ENCODE measurements at regions not wholly inside any gene's neighbourhood (a gene's known extent, or its start where the extent isn't known, plus 50 kb on each side); places are given as distances from the start of the nearest gene placed in this dataset.
"Not testable (repeated sequence)": the region's sequence is repeated elsewhere in the genome, so short reads cannot be mapped to it uniquely, and the experiment has no call there.

DNA sequence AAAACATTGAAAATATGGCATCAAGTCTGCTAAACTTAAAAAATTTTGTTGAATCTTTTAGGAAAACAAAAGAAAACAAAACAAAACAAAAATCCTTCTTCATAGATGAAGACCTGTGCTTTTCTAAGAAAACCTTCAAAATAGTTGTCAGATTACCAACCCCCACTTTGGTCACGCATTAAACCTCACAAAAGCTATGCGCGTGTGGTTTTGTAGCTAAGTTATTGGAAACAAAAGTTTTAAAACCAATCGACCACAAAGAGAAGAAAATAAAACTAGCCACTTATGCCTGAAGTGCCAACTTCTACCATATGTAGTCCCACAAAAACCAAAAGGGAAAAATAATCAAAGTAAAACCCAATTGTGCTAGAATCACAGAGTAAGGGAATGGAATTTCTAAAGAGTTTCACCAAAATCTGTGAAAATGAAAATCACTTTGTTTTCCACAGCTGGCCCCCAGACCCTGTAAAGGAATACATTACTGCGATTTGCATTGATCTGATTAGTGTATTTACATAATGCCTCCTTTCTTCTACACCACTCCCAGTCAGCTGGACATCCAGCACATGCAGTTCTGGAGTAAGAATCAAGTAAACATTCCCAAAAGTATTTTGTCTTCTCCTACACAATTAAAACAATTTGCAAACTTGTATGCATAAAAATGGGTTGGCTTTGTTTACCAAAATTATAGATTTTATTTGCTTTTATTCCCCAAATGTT is 330.1 kb upstream of the DKK2 start:
- WGBS, 2 donors: 71 to 77% methylated on average over 5 of the region's 5 CpGs
- intact Hi-C loops (cut with DNase I): no loop called here
- Histone ChIP-seq H3K4me1 (ENCODE audit: control insufficient read depth in 1 of 2, insufficient read depth in 2 of 2, low read length in 2 of 2) (no peaks in the 10 kb centered on the region), H3K27me3 (ENCODE audit: control insufficient read depth in 1 of 2, insufficient read depth in 2 of 2, low read length in 1 of 2) (no peaks in the 10 kb centered on the region), H3K36me3 (ENCODE audit: control insufficient read depth in 1 of 2, insufficient read depth in 2 of 2, low read length in 1 of 2) (no peaks in the 10 kb centered on the region), H3K9me3 (ENCODE audit: control insufficient read depth, low read length) (no peaks in the 10 kb centered on the region), H3K4me3 (ENCODE audit: low read length in 2 of 2) (no peak overlapping the region), H3K27ac (ENCODE audit: low read depth in 1 of 2, low read length in 2 of 2) (no peak overlapping the region)
- DNase-seq: no peak
- ATAC-seq (ENCODE audit: low FRiP score): no peak

DNA sequence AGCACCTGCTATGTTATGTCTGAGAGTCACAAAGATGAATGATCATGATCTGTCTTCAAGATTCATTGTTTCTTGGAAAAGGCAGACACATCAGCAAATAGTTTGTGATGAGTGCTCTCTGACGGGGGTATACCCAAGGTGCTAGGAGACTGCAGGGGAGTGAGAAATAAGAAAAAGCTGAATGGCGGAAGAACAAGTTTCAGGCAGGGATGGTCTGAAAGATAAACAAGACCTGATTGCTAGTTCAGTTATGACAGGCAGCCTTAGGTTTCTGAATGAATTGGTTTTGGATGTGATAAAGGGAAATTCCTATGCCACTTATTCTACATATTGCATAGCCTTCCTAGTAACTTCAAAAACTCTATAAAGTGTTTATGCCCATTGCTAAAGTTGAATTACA is 327.0 kb upstream of the DKK2 start:
- Histone ChIP-seq H3K27ac (ENCODE audit: low read depth in 1 of 2, low read length in 2 of 2) (no peak overlapping the region), H3K9me3 (ENCODE audit: control insufficient read depth, low read length) (no peaks in the 10 kb centered on the region), H3K27me3 (ENCODE audit: control insufficient read depth in 1 of 2, insufficient read depth in 2 of 2, low read length in 1 of 2) (no peaks in the 10 kb centered on the region), H3K36me3 (ENCODE audit: control insufficient read depth in 1 of 2, insufficient read depth in 2 of 2, low read length in 1 of 2) (no peaks in the 10 kb centered on the region), H3K4me3 (ENCODE audit: low read length in 2 of 2) (no peak overlapping the region), H3K4me1 (ENCODE audit: control insufficient read depth in 1 of 2, insufficient read depth in 2 of 2, low read length in 2 of 2) (no peaks in the 10 kb centered on the region)
- WGBS, 2 donors: 40 to 87% methylated on average over 2 of the region's 2 CpGs
- no peak for DNase-seq
- intact Hi-C loops (cut with DNase I): no loop called here
- no peak for ATAC-seq (ENCODE audit: low FRiP score)

DNA sequence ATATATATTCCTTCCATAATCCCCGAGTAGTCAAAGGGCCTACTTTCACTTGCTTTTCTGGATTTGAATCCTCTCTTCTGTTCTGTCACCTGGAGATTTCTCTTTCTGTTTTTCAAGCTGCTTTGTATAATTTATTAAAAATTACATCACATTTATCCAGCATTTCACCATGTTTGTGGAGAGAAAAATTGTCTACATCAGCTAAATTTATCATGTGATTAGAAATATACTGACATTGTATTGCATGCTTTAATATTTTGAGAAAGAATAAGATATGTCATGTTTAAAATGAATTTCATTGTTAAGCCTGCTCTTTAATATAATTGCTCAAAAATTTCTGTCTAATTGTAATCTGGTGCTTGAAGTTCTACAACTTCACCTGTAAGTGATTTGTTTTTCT is 323.1 kb upstream of the DKK2 start:
- Histone ChIP-seq H3K36me3 (ENCODE audit: control insufficient read depth in 1 of 2, insufficient read depth in 2 of 2, low read length in 1 of 2) (no peaks in the 10 kb centered on the region), H3K4me3 (ENCODE audit: low read length in 2 of 2) (no peak overlapping the region), H3K4me1 (ENCODE audit: control insufficient read depth in 1 of 2, insufficient read depth in 2 of 2, low read length in 2 of 2) (no peaks in the 10 kb centered on the region), H3K27ac (ENCODE audit: low read depth in 1 of 2, low read length in 2 of 2) (no peak overlapping the region), H3K9me3 (ENCODE audit: control insufficient read depth, low read length) (no peaks in the 10 kb centered on the region), H3K27me3 (ENCODE audit: control insufficient read depth in 1 of 2, insufficient read depth in 2 of 2, low read length in 1 of 2) (no peaks in the 10 kb centered on the region)
- WGBS, 2 donors: 91 to 96% methylated on average over 1 of the region's 1 CpG
- ATAC-seq (ENCODE audit: low FRiP score) (no peak), DNase-seq (no peak)
- intact Hi-C loops (cut with DNase I): no loop called here

DNA sequence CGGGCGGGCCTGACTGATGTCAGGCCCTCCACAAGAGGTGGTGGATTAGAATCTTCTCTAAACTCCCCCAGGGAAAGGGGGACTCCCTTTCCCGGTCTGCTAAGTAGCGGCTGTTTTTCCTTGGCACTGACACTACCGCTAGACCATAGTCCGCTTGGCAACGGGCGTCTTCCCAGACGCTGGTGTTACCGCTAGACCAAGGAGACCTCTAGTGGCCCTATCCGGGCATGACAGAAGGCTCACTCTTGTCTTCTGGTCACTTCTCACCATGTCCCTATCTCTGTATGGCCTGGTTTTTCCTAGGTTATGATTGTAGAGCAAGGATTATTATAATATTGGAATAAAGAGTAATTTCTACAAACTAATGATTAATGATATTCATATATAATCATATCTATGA is 318.2 kb upstream of the DKK2 start:
- H3K27ac ChIP-seq (ENCODE audit: low read depth in 1 of 2, low read length in 2 of 2); H3K4me3 ChIP-seq (ENCODE audit: low read length in 2 of 2); DNase-seq; H3K4me1 ChIP-seq (ENCODE audit: control insufficient read depth in 1 of 2, insufficient read depth in 2 of 2, low read length in 2 of 2); H3K9me3 ChIP-seq (ENCODE audit: control insufficient read depth, low read length); H3K27me3 ChIP-seq (ENCODE audit: control insufficient read depth in 1 of 2, insufficient read depth in 2 of 2, low read length in 1 of 2); intact Hi-C loops (cut with DNase I); H3K36me3 ChIP-seq (ENCODE audit: control insufficient read depth in 1 of 2, insufficient read depth in 2 of 2, low read length in 1 of 2); ATAC-seq (ENCODE audit: low FRiP score): not testable (repeated sequence)
- WGBS, 2 donors: 58 to 91% methylated on average over 11 of the region's 11 CpGs

DNA sequence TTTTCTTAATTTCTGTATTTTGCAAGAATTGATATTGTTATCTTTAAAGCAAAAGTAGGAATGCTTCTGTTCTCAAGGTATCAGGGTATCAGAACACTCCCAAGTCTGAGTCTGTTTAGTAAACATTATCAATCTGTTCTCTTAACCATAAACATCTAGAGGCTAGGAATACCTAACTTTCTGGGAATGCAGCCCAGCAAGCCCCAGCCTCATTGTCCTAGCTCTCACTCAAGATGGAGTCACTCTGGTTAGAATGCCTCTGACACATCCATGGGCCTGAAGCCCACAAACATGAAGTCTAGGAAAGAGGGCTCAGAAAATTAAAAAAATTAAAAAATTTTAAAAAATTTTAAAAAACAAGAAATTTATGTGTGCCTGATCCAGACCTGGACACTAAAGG is 315.1 kb upstream of the DKK2 start:
- DNase-seq (no peak), ATAC-seq (ENCODE audit: low FRiP score) (no peak)
- Histone ChIP-seq H3K4me3 (ENCODE audit: low read length in 2 of 2) (no peak overlapping the region), H3K36me3 (ENCODE audit: control insufficient read depth in 1 of 2, insufficient read depth in 2 of 2, low read length in 1 of 2) (no peaks in the 10 kb centered on the region), H3K27me3 (ENCODE audit: control insufficient read depth in 1 of 2, insufficient read depth in 2 of 2, low read length in 1 of 2) (no peaks in the 10 kb centered on the region), H3K4me1 (ENCODE audit: control insufficient read depth in 1 of 2, insufficient read depth in 2 of 2, low read length in 2 of 2) (no peaks in the 10 kb centered on the region), H3K9me3 (ENCODE audit: control insufficient read depth, low read length) (no peaks in the 10 kb centered on the region), H3K27ac (ENCODE audit: low read depth in 1 of 2, low read length in 2 of 2) (no peak overlapping the region)
- intact Hi-C loops (cut with DNase I): no loop called here

DNA sequence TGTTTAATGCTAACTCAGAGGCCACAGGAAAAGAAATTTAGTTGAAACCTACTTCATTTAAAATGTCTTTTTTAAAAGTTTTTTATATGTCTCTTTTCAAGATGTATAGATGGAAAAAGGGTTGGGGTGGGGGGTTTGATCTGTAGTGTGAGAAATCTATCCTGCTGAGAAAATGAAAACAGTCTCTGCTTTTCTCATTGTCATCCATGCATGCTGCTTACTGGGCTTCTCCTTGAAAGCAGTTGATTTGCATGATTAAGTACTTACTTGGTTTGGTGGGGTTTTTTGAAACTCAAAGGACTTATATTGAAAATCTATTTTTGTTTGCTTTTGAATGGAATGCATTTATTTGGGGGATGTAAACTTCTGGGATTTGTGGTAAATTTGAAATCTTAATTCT is 313.6 kb upstream of the DKK2 start:
- ATAC-seq (ENCODE audit: low FRiP score) (no peak), DNase-seq (no peak)
- Histone ChIP-seq H3K9me3 (ENCODE audit: control insufficient read depth, low read length) (no peaks in the 10 kb centered on the region), H3K27me3 (ENCODE audit: control insufficient read depth in 1 of 2, insufficient read depth in 2 of 2, low read length in 1 of 2) (no peaks in the 10 kb centered on the region), H3K4me3 (ENCODE audit: low read length in 2 of 2) (no peak overlapping the region), H3K4me1 (ENCODE audit: control insufficient read depth in 1 of 2, insufficient read depth in 2 of 2, low read length in 2 of 2) (no peaks in the 10 kb centered on the region), H3K27ac (ENCODE audit: low read depth in 1 of 2, low read length in 2 of 2) (no peak overlapping the region), H3K36me3 (ENCODE audit: control insufficient read depth in 1 of 2, insufficient read depth in 2 of 2, low read length in 1 of 2) (no peaks in the 10 kb centered on the region)
- intact Hi-C loops (cut with DNase I): no loop called here

GRCh38 chr4:107349266-107349665 is 313.2 kb upstream of the DKK2 start:
- no peak for ATAC-seq (ENCODE audit: low FRiP score)
- 51 to 55% methylated on average over 1 of the region's 1 CpG for WGBS, 2 donors
- no peaks in the 10 kb centered on the region for H3K4me1 ChIP-seq (ENCODE audit: control insufficient read depth in 1 of 2, insufficient read depth in 2 of 2, low read length in 2 of 2)

DNA sequence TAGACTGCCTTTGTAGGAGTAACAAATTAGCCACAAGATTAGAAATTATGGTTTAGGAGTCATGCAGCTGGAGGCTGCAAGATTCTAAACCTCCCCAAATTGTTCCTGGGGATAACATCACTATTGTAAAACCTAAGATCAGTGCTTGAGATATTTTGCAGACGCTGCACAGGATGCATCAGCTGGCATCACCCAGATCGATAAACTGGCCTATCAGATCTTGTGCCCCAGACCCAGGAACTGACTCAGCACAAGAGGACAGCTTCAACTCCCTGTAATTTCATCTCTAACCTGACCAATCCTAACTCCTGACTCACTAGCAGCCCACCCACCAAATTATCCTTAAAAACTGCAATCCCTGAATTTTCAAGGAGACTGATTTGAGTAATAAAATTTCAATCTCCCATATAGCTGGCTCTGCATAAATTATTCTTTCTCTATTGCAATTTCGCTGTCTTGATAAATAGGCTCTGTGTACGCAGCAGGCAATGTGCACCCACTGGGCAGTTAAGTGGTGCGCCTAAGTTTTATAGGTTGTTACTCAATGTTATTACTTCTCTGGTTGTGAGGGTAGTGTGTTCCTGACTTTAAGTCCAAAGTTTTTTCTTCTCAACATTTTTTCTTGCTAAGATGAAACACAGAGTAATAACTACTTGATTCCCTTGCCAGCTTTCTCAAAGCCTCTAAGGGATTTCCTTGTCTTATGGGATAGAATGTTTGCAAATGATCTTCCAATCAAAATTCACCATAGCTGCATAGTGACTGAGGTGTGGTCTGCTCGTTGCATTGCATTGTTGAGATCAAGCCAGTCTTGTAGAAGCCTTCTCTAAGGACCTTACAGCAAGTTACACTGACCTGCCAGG is 312.3 kb upstream of the DKK2 start:
- Histone ChIP-seq H3K36me3 (ENCODE audit: control insufficient read depth in 1 of 2, insufficient read depth in 2 of 2, low read length in 1 of 2) (no peaks in the 10 kb centered on the region), H3K27me3 (ENCODE audit: control insufficient read depth in 1 of 2, insufficient read depth in 2 of 2, low read length in 1 of 2) (no peaks in the 10 kb centered on the region), H3K4me3 (ENCODE audit: low read length in 2 of 2) (no peak overlapping the region), H3K9me3 (ENCODE audit: control insufficient read depth, low read length) (no peaks in the 10 kb centered on the region), H3K4me1 (ENCODE audit: control insufficient read depth in 1 of 2, insufficient read depth in 2 of 2, low read length in 2 of 2) (no peaks in the 10 kb centered on the region), H3K27ac (ENCODE audit: low read depth in 1 of 2, low read length in 2 of 2) (no peak overlapping the region)
- no peak for ATAC-seq (ENCODE audit: low FRiP score)
- 88% methylated on average over 6 of the region's 6 CpGs for WGBS, 2 donors
- intact Hi-C loops (cut with DNase I): no loop called here
- no peak for DNase-seq

More at GRCh38 chr4:107349266-107349665, 313.2 kb upstream of the DKK2 start:
- intact Hi-C loops (cut with DNase I): no loop called here
- Histone ChIP-seq H3K27ac (ENCODE audit: low read depth in 1 of 2, low read length in 2 of 2) (no peak overlapping the region), H3K36me3 (ENCODE audit: control insufficient read depth in 1 of 2, insufficient read depth in 2 of 2, low read length in 1 of 2) (no peaks in the 10 kb centered on the region), H3K4me3 (ENCODE audit: low read length in 2 of 2) (no peak overlapping the region), H3K9me3 (ENCODE audit: control insufficient read depth, low read length) (no peaks in the 10 kb centered on the region), H3K27me3 (ENCODE audit: control insufficient read depth in 1 of 2, insufficient read depth in 2 of 2, low read length in 1 of 2) (no peaks in the 10 kb centered on the region)
- no peak for DNase-seq

DNA sequence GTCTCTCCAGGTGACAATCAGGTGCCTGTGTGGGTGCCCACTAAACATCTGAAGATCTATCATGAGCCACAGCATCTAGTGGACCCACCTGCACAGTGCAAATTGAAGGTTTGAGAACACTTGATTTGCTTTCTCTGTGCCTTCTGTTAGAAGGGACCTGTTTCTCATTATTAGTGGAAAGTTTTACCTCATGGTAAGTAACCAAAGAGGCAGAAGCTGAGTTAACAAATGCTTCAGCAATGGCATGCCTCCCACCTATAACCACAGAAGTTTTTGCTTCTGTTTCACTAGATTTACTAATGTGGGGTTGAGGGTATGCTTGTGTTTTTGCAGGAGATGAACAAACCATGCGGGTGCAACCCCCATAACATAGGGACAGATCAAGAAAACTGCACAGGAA is 297.4 kb upstream of the DKK2 start:
- intact Hi-C loops (cut with DNase I): no loop called here
- H3K9me3 ChIP-seq (ENCODE audit: control insufficient read depth, low read length): no peaks in the 10 kb centered on the region
- H3K4me1 ChIP-seq (ENCODE audit: control insufficient read depth in 1 of 2, insufficient read depth in 2 of 2, low read length in 2 of 2): no peaks in the 10 kb centered on the region
- no peak overlapping the region for H3K27ac ChIP-seq (ENCODE audit: low read depth in 1 of 2, low read length in 2 of 2)
- DNase-seq: no peak
- no peak overlapping the region for H3K4me3 ChIP-seq (ENCODE audit: low read length in 2 of 2)
- no peak for ATAC-seq (ENCODE audit: low FRiP score)
- H3K36me3 ChIP-seq (ENCODE audit: control insufficient read depth in 1 of 2, insufficient read depth in 2 of 2, low read length in 1 of 2): no peaks in the 10 kb centered on the region
- no peaks in the 10 kb centered on the region for H3K27me3 ChIP-seq (ENCODE audit: control insufficient read depth in 1 of 2, insufficient read depth in 2 of 2, low read length in 1 of 2)
- 97 to 100% methylated on average over 1 of the region's 1 CpG for WGBS, 2 donors
